ENCODE measurements at regions not wholly inside any gene's neighbourhood (a gene's known extent, or its start where the extent isn't known, plus 50 kb on each side); places are given as distances from the start of the nearest gene placed in this dataset.

DNA sequence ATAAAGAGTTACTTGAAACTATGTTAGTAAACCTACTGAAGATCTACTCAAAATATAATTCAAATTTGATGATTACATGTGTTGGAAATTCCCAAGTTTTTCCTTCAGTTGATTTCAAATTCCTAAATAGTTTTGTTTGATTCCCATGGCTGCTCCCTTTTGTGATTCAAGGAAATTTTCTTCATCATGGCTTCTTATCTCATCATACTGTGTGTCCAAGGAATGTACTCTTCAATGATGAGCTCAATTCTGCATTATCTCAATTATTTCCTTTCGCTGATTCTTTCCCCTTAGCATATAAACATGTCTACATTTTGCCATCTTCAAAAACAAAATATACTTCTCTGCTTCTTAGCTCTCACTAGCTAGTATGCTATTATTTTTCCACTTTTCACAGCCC, 460.4 kb upstream of the NAALADL2 start:
- no peak overlapping the region for H3K4me3 Mint-ChIP-seq
- no peak for TF ChIP-seq CTCF (IDR thresholded peaks at IDR 0.05)
- no peaks in the 10 kb centered on the region for H3K36me3 Mint-ChIP-seq (ENCODE audit: low read depth)
- no peak overlapping the region for H3K27ac Mint-ChIP-seq
- H3K9me3 Mint-ChIP-seq = no peaks in the 10 kb centered on the region
- H3K27me3 Mint-ChIP-seq (ENCODE audit: insufficient read depth) = no peaks in the 10 kb centered on the region
- no peak for DNase-seq
- peaks cover 28% of the 10 kb centered on the region for H3K4me1 Mint-ChIP-seq (ENCODE audit: low read depth)

DNA sequence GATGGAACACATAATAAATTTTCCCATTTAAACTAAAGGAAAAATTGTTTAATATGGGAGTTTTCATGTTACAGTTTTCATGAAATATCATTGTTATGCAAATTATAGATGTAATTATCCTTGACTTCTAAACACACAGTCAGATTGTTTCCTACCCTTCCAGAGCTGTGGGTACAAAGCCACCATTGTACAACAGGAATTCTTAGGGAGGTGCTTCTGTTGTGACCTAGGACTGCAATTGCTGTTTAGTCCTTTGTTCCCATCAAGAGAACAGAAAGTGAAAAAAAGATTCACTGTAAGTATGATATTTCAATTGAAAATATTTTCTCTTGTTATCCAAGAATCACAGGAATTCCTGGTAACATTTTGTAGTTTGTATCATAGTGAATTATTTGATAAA, 455.3 kb upstream of the NAALADL2 start:
- Mint-ChIP-seq H3K36me3 (ENCODE audit: low read depth) (no peaks in the 10 kb centered on the region), H3K27me3 (ENCODE audit: insufficient read depth) (no peaks in the 10 kb centered on the region), H3K27ac (no peak overlapping the region), H3K9me3 (no peaks in the 10 kb centered on the region), H3K4me1 (ENCODE audit: low read depth) (peaks cover 15% of the 10 kb centered on the region), H3K4me3 (no peak overlapping the region)
- TF ChIP-seq CTCF (IDR thresholded peaks at IDR 0.05) = no peak
- no peak for DNase-seq

DNA sequence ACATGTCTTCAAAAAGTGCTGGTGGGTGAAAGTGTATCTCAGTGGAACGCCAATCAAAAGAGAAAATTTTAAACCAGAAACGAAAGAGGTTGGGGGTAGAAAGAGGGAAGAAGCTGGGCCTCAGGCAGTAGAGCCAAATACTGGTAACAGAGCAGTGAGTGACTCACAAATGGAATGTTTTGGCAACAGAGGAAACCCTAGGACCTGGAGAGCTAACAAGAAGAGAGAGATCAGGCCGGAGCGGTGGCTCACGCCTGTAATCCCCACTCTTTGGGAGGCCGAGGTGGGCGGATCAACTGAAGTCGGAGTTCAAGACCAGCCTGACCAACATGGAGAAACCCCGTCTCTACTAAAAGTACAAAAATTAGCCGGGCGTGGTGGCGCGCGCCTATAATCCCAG, 450.8 kb upstream of the NAALADL2 start:
- Mint-ChIP-seq H3K27me3 (ENCODE audit: insufficient read depth) (no peaks in the 10 kb centered on the region), H3K27ac (no peak overlapping the region), H3K4me1 (ENCODE audit: low read depth) (peaks cover 20% of the 10 kb centered on the region), H3K36me3 (ENCODE audit: low read depth) (no peaks in the 10 kb centered on the region), H3K9me3 (no peaks in the 10 kb centered on the region), H3K4me3 (no peak overlapping the region)
- peak; percentile 24 for DNase-seq
- no peak for TF ChIP-seq CTCF (IDR thresholded peaks at IDR 0.05)

DNA sequence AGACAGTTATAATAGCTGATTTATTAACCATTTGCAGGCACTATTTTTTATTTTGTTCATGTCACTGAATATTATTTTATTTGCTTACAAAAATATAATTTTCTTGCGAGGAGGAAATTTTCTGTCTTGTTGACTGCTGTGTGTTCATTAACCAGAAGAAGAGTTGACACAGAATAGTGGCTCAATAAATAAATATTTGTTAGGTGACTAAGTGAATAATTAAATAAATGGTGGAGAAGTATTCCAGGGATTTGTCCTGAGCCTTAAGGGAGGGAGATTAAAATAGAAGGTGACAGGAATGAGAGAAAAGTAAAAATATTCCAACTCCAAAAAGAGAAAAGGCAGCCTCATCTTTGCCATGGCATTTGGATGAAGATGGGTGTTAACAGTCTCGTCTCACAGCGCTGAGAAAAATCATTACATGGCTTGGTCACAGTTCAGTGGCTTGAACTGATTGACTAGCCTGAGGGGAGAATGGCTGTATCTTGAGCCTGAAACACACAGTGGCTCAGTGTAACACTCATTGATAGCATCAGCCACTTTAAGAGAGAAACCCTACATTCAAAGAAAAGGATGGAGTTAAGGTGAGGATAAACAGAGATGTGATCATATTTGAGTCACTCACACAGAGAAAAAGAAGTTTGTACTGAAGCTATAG, 449.9 kb upstream of the NAALADL2 start:
- Mint-ChIP-seq H3K36me3 (ENCODE audit: low read depth) (no peaks in the 10 kb centered on the region), H3K27me3 (ENCODE audit: insufficient read depth) (no peaks in the 10 kb centered on the region), H3K4me1 (ENCODE audit: low read depth) (peaks cover 20% of the 10 kb centered on the region), H3K9me3 (no peaks in the 10 kb centered on the region), H3K4me3 (no peak overlapping the region), H3K27ac (no peak overlapping the region)
- no peak for TF ChIP-seq CTCF (IDR thresholded peaks at IDR 0.05)
- DNase-seq = no peak

DNA sequence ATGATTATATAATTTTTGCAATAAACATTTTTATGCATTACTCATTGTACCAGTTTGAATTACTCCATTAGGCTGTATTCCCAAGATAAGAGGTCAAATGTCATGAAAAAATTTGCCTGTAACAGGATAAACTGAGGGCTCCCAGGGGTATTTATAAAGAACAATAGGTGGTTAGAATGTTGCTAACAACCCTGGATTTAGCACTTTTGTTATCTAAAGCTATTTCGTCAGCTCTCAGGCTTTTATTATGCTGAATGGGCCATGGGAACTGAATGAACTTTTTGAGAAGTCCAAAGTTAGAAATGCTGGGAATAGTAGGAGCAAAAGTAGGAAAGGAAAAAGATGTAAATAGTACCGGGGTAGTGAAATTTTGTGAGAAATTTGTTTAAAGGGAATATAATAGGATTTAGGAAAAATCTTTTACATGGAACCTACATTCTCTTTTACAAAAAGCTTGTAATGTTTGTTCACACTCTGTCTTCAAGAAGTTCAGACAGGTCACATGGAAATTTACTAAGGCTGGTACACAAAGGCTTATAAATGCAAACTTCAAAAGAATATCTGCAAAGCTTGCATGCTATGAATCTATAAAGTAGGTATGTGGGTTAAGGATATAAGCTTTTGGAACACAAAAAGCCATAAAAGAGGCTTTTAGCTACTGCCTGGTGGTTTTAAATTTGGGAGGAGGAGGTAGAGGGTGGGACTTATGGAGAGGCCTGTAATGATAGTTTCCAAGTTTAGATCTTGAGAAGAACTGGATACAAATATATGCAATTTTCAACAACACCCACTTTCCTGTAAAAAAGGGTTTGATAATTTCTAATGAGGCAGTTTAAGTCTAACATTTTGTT, 445.8 kb upstream of the NAALADL2 start:
- Mint-ChIP-seq H3K9me3 (no peaks in the 10 kb centered on the region), H3K4me3 (no peak overlapping the region), H3K4me1 (ENCODE audit: low read depth) (peaks cover 12% of the 10 kb centered on the region), H3K27ac (no peak overlapping the region), H3K36me3 (ENCODE audit: low read depth) (no peaks in the 10 kb centered on the region), H3K27me3 (ENCODE audit: insufficient read depth) (no peaks in the 10 kb centered on the region)
- TF ChIP-seq CTCF (IDR thresholded peaks at IDR 0.05) = no peak
- no peak for DNase-seq
